ENCODE measurements at regions not wholly inside any gene's neighbourhood (a gene's known extent, or its start where the extent isn't known, plus 50 kb on each side); places are given as distances from the start of the nearest gene placed in this dataset.

DNA sequence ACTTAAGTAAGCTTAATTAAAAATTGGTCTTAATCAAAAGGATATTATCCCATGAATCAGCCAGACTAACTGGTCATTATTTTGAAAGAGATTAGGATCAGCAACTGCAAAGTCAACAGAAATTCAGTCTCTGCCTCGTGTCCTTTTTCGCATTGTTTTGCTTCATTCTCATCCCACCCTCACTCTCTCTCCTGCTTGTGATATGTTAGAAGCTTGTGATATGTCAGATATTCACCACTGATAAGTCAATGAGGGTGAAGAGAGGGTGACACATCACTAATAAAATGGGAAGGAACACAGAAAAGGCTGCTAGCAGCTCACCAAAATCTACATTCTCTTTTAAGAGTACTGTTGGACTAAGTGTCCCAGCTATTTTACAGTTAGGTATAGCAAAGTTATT lies 146.1 kb downstream of the SUCNR1 start:
- H3K27me3 Mint-ChIP-seq, result peaks cover 7% of the 10 kb centered on the region
- TF ChIP-seq, protein P1, sequence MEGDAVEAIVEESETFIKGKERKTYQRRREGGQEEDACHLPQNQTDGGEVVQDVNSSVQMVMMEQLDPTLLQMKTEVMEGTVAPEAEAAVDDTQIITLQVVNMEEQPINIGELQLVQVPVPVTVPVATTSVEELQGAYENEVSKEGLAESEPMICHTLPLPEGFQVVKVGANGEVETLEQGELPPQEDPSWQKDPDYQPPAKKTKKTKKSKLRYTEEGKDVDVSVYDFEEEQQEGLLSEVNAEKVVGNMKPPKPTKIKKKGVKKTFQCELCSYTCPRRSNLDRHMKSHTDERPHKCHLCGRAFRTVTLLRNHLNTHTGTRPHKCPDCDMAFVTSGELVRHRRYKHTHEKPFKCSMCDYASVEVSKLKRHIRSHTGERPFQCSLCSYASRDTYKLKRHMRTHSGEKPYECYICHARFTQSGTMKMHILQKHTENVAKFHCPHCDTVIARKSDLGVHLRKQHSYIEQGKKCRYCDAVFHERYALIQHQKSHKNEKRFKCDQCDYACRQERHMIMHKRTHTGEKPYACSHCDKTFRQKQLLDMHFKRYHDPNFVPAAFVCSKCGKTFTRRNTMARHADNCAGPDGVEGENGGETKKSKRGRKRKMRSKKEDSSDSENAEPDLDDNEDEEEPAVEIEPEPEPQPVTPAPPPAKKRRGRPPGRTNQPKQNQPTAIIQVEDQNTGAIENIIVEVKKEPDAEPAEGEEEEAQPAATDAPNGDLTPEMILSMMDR (IDR thresholded peaks at IDR 0.05), result no peak
- TF ChIP-seq EZH2 (IDR thresholded peaks at IDR 0.05; ENCODE audit: borderline replicate concordance, insufficient read depth, low read depth, low read length, poor library complexity, severe bottlenecking), result no peak
- H3K27ac Mint-ChIP-seq, result no peak overlapping the region
- Histone ChIP-seq H3K4me3 (ENCODE audit: control extremely low read depth in 1 of 5, extremely low read depth in 1 of 5, insufficient read depth in 1 of 5, low read depth in 2 of 5, low read length in 4 of 5) (no peak overlapping the region), H3K36me3 (replicated peaks in 1 of 2; ENCODE audit: control extremely low read depth in 1 of 2, control insufficient read depth in 1 of 2, extremely low read depth in 1 of 2, insufficient read depth in 2 of 2, low read length in 1 of 2) (no peaks in the 10 kb centered on the region), H3K4me1 (ENCODE audit: control insufficient read depth in 2 of 2, insufficient read depth in 2 of 2, low read length in 2 of 2) (no peaks in the 10 kb centered on the region), H3K9me3 (ENCODE audit: control extremely low read depth in 1 of 3, control insufficient read depth in 2 of 3, insufficient read depth in 1 of 3, low read length in 2 of 3) (no peaks in the 10 kb centered on the region), H3K4me2 (replicated peaks; ENCODE audit: low read depth, low read length, poor library complexity, severe bottlenecking) (no peak overlapping the region), H2AFZ (ENCODE audit: insufficient read depth, low read depth, low read length, poor library complexity, severe bottlenecking) (no peak overlapping the region), H3K27ac (ENCODE audit: low read length in 2 of 2) (no peak overlapping the region), H3K27me3 (replicated peaks in 1 of 4; ENCODE audit: control extremely low read depth in 1 of 4, control insufficient read depth in 3 of 4, insufficient read depth in 4 of 4, low read length in 3 of 4) (peaks cover 0 to 4% (median 2%) of the 10 kb centered on the region in 4 experiments), H3K9ac (ENCODE audit: low read length) (no peak overlapping the region), H4K20me1 (ENCODE audit: control insufficient read depth, insufficient read depth, low read length, poor library complexity, severe bottlenecking) (no peaks in the 10 kb centered on the region), H3K79me2 (ENCODE audit: control insufficient read depth, insufficient read depth, low read length) (no peaks in the 10 kb centered on the region)
- POLR2A ChIA-PET, result no interaction called here
- intact Hi-C loops (cut with micrococcal nuclease), result loop anchor here (5.0 kb wide), 1 partner anchor 1238 kb away; no protein-coding TSS in a partner anchor
- DNase-seq, result no peak
- no peak overlapping the region for H3K4me3 Mint-ChIP-seq
- WGBS (ENCODE audit: insufficient coverage), result no CpG with 5 or more reads among the region's 2 CpGs
- CTCF ChIA-PET, result no interaction called here
- H3K9me3 Mint-ChIP-seq (ENCODE audit: insufficient read depth), result no peaks in the 10 kb centered on the region
- ATAC-seq (ENCODE audit: low read depth), result no peak
- no peaks in the 10 kb centered on the region for H3K4me1 Mint-ChIP-seq

DNA sequence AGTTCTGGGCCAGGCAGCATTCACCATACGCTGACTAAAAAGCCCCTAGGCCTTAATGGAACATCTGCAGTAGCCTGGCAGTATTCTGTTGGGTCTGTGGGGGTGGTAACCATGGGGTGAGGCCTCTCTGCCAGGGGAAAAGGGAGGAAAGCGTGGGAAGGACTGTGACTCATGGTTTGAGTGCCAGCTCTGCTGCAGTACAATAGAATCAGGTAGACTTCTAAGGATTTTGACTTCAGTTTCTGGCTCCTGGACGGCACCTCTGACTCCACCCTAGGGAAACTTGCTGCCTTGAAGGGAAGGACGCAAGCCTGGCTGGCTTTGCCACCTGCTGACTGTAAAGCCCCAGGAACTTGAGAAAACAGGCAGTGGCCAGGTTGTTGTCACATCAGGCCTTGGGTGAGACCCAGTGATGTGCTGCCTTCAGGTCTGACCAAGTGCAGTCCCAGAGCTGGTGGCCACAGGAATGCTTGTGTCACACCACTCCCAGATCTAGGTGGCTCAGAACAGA lies 148.6 kb downstream of the SUCNR1 start:
- H3K4me1 ChIP-seq (ENCODE audit: control insufficient read depth in 2 of 2, insufficient read depth in 2 of 2, low read length in 2 of 2), result no peaks in the 10 kb centered on the region
- Mint-ChIP-seq H3K9me3 (ENCODE audit: insufficient read depth) (no peaks in the 10 kb centered on the region), H3K27ac (no peak overlapping the region), H3K4me3 (no peak overlapping the region), H3K4me1 (no peaks in the 10 kb centered on the region), H3K27me3 (peaks cover 7% of the 10 kb centered on the region)
- H4K20me1 ChIP-seq (ENCODE audit: control insufficient read depth, insufficient read depth, low read length, poor library complexity, severe bottlenecking), result no peaks in the 10 kb centered on the region
- H2AFZ ChIP-seq (ENCODE audit: insufficient read depth, low read depth, low read length, poor library complexity, severe bottlenecking), result no peak overlapping the region
- intact Hi-C loops (cut with micrococcal nuclease), result no loop called here
- DNase-seq (no peak), ATAC-seq (ENCODE audit: low read depth) (no peak)
- H3K4me3 ChIP-seq (ENCODE audit: control extremely low read depth in 1 of 5, extremely low read depth in 1 of 5, insufficient read depth in 1 of 5, low read depth in 2 of 5, low read length in 4 of 5), result no peak overlapping the region
- no peaks in the 10 kb centered on the region for H3K36me3 ChIP-seq (replicated peaks in 1 of 2; ENCODE audit: control extremely low read depth in 1 of 2, control insufficient read depth in 1 of 2, extremely low read depth in 1 of 2, insufficient read depth in 2 of 2, low read length in 1 of 2)
- H3K27ac ChIP-seq (ENCODE audit: low read length in 2 of 2), result no peak overlapping the region
- ChIA-PET CTCF (no interaction called here), POLR2A (no interaction called here)
- H3K79me2 ChIP-seq (ENCODE audit: control insufficient read depth, insufficient read depth, low read length), result no peaks in the 10 kb centered on the region
- no peak for TF ChIP-seq EZH2 (IDR thresholded peaks at IDR 0.05; ENCODE audit: borderline replicate concordance, insufficient read depth, low read depth, low read length, poor library complexity, severe bottlenecking)
- TF ChIP-seq, protein P1 (IDR thresholded peaks at IDR 0.05), result no peak
- H3K27me3 ChIP-seq (replicated peaks in 1 of 4; ENCODE audit: control extremely low read depth in 1 of 4, control insufficient read depth in 3 of 4, insufficient read depth in 4 of 4, low read length in 3 of 4), result peaks cover 0 to 3% (median 0%) of the 10 kb centered on the region in 4 experiments
- H3K4me2 ChIP-seq (replicated peaks; ENCODE audit: low read depth, low read length, poor library complexity, severe bottlenecking), result no peak overlapping the region
- no peak overlapping the region for H3K9ac ChIP-seq (ENCODE audit: low read length)
- H3K9me3 ChIP-seq (ENCODE audit: control extremely low read depth in 1 of 3, control insufficient read depth in 2 of 3, insufficient read depth in 1 of 3, low read length in 2 of 3), result no peaks in the 10 kb centered on the region
- 87% methylated on average over 4 of the region's 4 CpGs for WGBS (ENCODE audit: insufficient coverage)

All from B cell (primary cell).